ENCODE measurements at regions not wholly inside any gene's neighbourhood (a gene's known extent, or its start where the extent isn't known, plus 50 kb on each side); places are given as distances from the start of the nearest gene placed in this dataset.
"Not testable (repeated sequence)": the region's sequence is repeated elsewhere in the genome, so short reads cannot be mapped to it uniquely, and the experiment has no call there.

GRCh38 chr2:445896-446295, 158.0 kb upstream of the ALKAL2 start:
- DNase-seq, result no peak

- no peak for DNase-seq
Measured at GRCh38 chr2:444937-445884, 157.3 kb upstream of the ALKAL2 start.

GRCh38 chr2:443741-444140, 155.8 kb upstream of the ALKAL2 start:
- no peak for DNase-seq

GRCh38 chr2:443216-443615, 155.3 kb upstream of the ALKAL2 start:
- no peak for DNase-seq

- DNase-seq, result no peak
Measured at GRCh38 chr2:441258-442022, 153.5 kb upstream of the ALKAL2 start.

- no peak for DNase-seq
Measured at GRCh38 chr2:440403-440740, 152.5 kb upstream of the ALKAL2 start.

GRCh38 chr2:439556-440402, 151.9 kb upstream of the ALKAL2 start:
- no peak for DNase-seq

- DNase-seq, result no peak
Measured at GRCh38 chr2:439077-439476, 151.2 kb upstream of the ALKAL2 start.

GRCh38 chr2:437756-438393, 150.0 kb upstream of the ALKAL2 start:
- no peak for DNase-seq

- DNase-seq, result no peak
Measured at GRCh38 chr2:437180-437579, 149.3 kb upstream of the ALKAL2 start.

GRCh38 chr2:436205-436604, 148.3 kb upstream of the ALKAL2 start:
- DNase-seq, result no peak

GRCh38 chr2:434625-435024, 146.7 kb upstream of the ALKAL2 start:
- DNase-seq, result no peak

- no peak for DNase-seq
Measured at GRCh38 chr2:433216-433615, 145.3 kb upstream of the ALKAL2 start.

GRCh38 chr2:430291-431040, 142.6 kb upstream of the ALKAL2 start:
- DNase-seq, result no peak

GRCh38 chr2:429575-430254, 141.8 kb upstream of the ALKAL2 start:
- no peak for DNase-seq

GRCh38 chr2:429142-429541, 141.3 kb upstream of the ALKAL2 start:
- DNase-seq, result no peak

GRCh38 chr2:428591-428990, 140.7 kb upstream of the ALKAL2 start:
- no peak for DNase-seq

- DNase-seq, result not testable (repeated sequence)
Measured at GRCh38 chr2:426696-427095, 138.8 kb upstream of the ALKAL2 start.

GRCh38 chr2:425947-426346, 138.1 kb upstream of the ALKAL2 start:
- no peak for DNase-seq

GRCh38 chr2:425243-425642, 137.4 kb upstream of the ALKAL2 start:
- DNase-seq, result no peak

All from suppressor macrophage treated with lipopolysaccharide for 4 hours (primary cell).